Activated CD8-positive, alpha-beta memory T cell treated with anti-CD3 and anti-CD28 coated beads for 48 hours (primary cell): ENCODE measurements at regions not wholly inside any gene's neighbourhood (a gene's known extent, or its start where the extent isn't known, plus 50 kb on each side); places are given as distances from the start of the nearest gene placed in this dataset.

Experiments
- DNase-seq, 3 experiments: peaks; one replicate each; pipeline ENCODE4 v3.0.0-alpha.2; 2020; ENCODE audit warnings: low read depth in 2 of 3, low spot score in 2 of 3

DNA sequence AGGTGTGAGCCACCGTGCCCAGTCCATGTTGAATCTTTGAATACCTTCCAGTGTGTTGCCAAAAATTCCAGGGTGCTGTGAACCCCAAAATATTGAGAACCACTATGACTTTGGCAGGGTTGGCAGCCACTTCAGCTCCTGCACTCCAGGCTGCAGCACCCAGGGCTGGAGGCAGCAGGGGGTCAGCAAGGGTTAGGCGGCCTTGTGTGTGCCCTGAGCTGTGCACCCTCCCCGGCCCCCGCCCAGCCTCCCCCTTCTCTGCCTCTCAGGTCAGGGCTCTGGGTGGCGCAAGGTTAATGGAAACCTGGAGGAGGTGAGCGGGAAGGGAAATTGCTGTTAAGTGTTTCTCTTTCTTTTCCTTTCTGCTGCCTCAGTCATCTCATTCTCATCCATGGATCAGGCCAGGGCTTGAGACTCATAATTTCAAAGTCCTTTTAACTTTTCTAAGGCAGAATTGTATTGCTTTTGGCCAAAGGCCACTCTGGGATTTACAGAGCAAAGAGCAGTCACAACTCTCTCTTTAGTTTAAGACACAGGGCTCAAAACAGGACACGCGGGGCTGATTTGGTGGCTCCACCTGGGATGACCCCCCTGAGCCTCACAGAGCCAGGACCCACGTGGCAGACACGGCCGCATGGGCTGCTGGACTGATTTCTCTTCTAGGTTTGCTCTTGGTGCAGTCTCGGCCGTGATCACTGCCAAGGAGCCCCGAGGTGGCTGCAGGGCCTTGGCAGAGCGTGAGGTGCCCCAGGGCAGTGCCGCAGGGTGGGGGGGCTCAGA, 212.3 kb downstream of the PTPRU start:
- DNase-seq = no peak

DNA sequence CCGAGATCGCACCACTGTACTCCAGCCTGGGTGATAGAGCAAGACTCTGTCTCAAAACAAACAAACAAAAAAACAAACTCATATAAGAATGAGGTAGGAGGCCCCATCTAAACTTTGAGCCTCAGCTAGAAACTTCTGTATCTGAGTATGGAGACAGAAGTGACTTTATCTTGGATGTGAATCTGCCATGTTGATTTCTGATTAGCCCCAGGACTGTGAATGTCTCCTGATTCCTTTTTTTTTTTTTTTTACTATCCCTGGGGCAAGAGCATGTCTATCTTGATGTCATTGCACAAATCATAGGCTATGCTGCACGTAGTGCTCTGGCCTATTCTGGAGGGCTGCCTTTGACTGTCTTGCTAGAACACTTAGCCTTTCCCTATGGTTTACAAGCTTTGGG, 211.0 kb downstream of the PTPRU start:
- DNase-seq = no peak

DNA sequence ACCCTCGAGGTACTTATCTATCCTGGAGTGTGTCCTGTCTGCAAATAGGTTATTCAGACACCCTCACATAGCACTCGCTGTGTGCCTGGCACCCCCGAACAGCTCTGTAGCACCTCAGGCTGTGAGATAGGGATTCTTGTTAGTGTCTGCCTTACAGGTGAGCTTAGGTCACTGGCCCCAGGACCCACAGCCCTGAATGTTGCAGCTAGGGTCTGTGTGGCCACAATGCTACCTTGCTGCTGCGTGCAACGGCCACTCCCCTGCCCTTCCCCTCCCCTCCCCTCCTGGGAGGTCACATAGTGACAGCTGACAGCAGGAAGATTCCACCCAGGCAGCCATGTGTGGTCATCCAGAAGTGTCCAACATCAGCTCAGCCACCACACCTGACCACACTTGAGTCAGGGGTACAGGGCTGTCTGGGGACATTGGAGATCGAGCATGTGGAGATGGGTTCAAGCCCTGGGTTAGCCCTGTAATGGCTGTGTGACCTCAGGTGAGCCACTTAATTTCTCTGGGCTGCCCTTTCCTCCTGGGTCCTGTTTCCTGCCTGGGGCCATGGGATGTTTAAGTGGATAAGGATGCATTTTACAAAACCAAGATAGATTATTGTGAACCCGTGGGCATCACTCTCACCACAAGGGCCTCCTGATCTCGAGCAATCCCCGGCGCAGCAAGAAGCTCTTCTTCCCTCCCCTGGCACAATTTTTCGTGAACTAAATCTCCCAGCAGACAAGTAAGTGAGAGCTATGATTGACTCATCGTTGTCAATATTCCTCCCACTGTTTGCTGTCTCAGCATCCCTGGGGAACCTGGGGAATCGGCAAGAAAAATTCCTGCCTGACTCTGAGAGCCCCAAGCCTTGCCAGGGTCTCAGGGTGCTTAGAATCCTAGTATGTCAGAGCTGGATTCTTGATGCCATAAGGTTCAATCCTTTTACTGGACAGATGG, 208.7 kb downstream of the PTPRU start:
- no peak for DNase-seq

DNA sequence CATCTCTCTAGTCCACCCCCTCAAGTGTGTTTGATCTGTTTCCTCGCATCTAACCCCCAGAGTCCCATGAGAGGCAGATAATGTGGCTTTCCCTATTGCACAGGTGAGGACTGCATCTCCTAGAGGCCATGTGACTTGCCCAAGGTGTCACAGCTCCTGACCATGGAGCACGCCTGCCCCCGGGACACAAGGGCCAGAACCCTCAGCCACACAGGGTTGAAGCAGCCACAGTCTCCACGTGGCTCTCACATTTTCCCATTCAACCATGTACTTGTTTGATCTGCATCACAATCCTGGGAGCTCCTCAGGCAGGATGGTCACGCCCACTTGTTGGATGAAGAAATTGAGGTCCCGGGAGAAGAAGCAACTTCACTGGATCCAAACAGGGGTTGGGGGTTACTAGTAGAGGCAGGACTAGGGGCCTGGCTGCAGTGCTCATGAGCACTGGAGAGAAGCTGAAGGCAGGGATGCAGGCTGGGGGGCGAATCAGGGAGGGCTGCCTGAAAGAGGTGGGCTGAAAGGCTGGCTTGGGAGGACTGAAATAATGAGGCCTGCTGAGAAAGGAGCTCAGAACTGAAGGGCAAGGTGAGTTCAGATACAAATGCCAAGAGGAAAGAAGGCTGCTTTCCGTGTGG, 207.9 kb downstream of the PTPRU start:
- DNase-seq = no peak

DNA sequence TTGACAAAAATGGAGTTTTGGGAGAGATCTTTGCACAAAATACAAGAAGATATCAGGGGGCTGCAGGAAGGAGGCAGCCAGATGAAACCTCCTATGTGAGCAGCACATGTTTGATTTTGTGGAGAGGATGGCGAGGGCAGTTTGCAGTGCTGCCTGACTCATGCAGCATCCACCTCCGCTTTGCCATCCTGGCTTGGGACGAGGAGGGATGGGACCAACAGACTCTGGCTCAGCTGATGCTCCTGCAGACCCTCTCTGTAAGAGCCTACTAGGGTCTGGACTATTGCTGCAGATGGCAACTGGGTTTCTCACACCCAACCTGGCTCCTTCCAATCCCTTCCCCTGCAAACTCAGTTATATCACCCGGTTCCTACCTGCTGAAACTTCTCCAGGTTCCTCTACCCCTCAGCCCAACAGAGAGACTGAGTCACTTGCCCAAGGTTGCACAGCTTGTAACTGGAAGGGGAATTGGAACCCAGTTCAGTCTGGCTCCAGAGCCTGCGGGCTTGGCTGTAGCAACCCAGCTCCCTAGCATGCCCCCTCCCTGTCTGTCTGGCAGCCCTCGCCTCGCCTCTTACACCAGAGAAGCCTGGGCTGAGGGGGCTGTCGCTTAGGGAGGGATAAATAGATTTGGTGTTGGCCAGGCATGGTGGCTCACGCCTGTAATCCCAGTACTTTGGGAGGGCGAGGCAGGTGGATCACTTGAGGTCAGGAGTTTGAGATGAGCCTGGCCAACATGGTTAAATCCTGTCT, 205.8 kb downstream of the PTPRU start:
- no peak for DNase-seq

DNA sequence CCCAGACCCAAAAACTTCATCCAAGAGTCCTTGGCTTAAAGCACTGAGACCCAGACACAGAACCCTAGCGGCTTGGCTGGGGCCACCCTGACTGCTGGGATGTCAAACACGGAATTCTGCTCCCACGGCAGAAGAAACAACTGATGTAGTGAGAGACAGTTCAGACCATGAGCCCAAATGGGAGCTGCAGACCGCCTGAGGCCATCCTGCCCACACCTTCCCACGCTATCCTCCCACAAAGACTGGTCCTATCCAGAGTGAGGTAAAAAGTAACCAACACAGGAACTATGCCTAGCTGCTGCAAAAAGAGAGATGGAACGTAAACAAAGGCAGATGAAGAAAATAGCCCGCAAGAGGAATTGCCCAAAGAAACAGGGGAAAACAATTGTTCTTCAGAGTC, 203.3 kb downstream of the PTPRU start:
- DNase-seq = no peak

DNA sequence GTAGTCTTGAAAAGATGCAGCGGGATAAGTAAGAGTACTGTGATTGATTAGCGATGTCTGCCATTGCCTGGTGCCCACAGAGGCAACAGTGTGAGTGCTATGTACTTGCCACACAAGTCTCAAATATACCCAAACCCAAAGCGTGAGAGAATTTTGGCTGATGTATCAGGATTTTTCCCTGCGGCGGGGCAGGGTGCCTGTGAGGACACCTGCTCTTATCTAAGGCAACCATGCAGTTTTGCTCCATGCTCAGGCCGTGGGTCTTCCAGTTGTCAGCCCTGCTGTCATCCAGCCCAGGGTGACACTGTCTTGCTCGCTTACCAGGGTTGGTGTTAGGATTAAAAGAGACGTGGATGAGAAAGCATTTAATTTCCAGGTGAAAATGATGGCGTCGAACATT, 202.7 kb downstream of the PTPRU start:
- DNase-seq = no peak

DNA sequence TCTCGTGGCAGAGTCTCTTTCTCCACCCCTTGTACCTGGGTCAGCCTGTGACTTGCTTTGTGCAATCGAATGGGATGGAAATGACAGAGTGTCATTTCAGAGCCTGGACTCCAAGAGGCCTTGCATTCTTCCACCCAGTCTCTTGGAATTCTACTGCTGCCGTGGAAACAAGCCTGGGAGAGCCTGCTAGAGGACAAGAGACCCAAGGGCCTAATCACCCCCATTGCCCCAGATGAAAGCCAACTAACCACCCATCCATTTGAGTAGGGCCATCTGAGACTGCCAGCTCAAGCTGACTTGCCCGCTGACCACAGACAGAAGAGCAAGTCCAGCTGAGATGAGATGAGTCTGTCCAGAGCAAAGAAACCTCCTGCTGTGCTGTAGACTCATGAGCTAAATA, 201.6 kb downstream of the PTPRU start:
- DNase-seq = no peak

DNA sequence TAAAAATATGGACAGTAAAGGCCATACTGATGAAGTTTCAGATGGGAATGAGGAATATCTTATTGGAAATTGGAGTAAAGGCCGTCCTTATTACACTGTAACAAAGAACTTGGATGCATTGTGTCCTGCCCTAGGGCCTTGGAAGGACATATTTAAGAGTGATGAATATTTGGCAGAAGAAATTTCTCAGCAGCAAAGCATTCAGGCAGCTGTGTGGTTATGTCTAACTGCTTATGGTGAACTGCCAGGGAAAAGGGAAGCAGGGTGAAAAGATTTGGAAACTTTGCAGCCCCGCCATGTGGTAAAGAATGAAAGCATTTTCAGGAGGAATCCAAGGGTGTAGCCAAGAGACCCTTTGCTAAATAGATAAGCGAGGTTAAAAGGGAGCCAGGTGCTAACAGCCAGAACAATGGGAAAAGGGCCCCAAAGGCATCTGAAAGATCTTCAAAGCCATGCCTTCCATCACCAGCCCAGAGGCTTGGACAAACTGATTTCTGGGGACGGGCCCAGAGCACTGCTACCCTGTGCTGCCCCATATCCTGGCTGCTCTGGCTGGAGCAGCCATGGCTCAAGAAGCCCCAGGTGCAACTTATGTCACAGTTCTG, 200.0 kb downstream of the PTPRU start:
- no peak for DNase-seq

DNA sequence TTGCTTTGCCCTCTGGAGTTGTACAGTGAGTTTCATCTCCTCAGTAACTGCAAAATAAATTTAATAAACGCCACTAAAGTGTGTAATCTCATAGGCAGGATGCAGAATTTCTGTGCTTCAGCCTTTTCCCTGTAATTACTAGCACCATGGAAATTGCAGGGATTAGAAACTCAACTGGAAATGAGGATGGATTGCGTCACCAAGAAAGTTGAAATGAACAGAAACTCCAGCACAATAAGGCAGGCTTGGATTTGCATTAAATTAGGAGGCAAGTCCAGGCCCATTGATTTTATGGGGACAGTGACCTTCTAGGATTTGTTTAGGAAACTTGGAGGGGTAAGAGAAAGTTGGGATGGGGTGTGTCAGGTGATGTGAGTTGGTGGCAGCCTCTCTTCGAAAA, 197.5 kb downstream of the PTPRU start:
- DNase-seq = no peak

DNA sequence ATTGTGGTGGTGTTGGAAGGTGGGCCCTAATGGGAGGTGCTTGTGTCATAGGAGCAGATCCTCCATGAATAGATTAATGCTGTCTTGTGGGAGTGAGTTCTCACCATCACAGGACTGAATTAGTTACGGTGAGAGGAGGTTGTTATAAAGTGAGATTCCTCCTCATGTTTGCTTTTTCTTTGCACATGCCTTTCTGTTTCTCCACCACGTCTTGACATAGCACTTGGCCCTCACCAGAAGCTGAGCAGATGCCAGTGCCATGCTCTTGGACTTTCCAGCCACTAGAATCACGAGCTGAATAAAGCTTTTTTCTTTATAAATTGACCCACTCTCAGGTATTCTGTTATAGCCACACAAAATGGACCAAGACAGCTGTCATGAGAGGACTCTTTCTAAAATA, 194.8 kb downstream of the PTPRU start:
- DNase-seq = no peak

DNA sequence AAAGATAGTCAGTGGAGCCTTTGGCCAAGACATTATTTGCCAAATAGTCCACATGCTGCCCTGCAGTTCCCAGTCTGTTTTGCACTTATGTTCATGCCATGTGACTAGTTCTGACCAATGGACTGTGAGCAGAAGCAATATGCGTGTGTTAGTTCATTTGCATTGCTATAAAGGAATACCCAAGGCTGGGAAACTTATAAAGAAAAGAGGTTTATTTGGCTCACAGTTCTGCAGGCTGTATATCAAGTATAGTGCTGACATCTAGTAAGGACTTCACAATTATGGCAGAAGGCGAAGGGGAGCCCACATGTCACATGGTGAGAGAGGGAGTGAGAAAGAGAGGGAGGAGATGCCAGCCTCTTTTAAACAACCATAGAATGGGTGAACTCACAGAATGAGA, 193.3 kb downstream of the PTPRU start:
- no peak for DNase-seq

DNA sequence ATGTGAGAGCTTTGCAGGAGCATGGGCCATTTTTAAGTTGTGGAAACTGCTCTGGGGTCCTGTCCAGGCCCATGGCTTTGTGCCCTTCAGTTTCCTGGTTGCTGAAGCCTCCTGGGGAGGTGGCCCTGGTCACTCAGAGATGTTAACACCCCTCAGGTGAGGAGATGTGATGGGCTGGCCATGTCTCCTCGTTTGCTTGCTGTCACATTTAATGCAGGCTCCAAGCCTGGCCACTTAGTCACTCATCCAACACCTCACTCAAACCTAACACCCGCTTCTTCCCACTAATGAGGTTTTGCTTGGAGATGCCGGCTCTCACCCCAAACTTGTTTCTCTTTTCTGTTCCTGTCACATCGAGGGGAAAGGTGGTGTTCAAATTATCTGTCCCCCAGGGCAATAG, 192.7 kb downstream of the PTPRU start:
- no peak for DNase-seq

DNA sequence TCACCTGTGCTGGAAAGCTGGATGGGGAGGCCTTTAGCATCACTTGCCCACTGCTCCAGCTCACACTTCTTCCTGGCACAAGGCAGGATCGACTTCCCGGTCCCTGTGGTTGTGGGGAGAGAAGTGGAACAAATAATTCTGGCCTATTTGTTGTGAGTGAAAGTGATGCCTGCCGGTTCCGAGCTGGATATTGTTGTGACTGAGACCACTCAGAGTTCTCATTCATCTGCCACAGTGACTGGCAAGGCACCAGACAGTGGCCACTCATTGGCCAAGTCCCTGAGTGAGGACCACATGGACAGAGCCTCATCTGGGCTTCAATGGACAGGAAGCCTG, 191.9 kb downstream of the PTPRU start:
- DNase-seq = no peak

DNA sequence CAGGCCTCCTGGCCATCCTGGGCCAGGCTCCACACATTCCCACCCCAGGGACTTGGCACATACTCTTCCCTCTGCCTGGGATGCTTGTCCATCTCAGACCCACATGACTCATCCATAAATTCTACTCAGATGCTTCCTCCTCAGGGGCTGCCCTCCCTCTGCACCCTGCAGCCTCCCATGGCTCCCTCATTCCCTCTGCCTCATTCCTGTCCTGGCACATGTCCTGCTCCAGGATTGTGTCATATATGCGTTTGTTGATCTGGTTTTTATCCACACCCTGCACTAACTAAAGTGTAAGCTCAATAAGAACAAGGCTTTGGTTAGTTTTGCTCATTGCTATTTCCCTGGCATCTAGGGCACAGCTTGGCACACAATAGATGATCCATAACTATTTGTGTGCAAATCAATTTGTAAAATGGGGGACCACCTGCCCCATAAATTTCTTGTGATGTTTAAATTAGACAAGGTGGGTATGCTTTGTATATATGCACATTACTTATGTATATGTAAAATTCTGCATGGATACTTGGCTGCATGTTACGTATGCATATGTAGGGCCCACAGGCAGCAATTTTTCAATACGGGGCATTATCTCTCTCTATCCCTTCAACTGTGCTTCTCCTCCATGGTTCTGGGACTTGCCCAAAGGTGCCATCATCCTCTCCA, 191.4 kb downstream of the PTPRU start:
- no peak for DNase-seq

DNA sequence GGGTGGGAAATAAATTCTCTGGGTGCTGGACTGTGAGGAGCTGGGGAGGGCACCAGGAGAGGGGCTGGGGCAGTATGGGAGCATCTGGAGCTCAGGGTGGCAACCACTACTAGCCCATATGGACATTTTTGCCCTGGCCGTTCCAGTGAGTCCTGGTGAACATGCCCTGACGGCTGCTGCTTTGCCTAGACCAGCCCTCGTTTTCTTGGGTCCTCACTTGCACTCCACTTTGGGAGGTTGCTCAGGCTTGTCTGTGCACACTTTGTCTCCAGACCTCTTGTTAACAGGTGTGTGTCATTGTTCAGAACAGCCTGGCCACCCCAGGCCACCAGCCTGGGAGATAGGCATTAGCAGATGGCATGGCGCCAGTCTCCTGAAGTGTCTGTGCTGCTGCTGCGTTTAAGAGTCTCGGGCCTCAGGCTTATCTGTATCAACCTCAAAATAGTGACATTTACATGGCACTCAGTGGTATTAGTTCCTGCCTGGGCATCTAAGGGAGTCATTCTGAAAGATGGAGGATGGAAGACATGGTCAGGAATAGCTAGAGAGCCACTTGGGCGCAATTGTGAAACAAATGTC, 190.5 kb downstream of the PTPRU start:
- DNase-seq = no peak

DNA sequence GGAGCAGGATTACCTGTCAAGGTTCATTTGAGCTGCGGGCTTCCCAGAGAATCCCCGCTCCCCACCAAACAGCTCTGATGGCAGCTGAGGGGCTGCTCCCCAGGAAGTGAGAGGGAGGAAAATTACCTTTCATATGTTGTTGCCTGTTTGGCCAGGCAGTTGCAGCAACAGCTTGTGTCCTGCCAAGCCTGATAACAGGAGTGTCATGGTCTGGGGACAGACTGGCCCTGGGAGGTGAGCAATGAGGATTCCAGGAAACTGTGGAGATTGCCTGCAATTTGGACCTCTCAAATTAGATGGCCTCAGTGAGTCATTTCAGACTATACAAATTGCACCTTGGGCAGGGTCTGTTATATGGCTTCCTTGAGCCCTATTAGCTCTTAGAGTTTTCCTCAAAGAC, 189.3 kb downstream of the PTPRU start:
- no peak for DNase-seq

DNA sequence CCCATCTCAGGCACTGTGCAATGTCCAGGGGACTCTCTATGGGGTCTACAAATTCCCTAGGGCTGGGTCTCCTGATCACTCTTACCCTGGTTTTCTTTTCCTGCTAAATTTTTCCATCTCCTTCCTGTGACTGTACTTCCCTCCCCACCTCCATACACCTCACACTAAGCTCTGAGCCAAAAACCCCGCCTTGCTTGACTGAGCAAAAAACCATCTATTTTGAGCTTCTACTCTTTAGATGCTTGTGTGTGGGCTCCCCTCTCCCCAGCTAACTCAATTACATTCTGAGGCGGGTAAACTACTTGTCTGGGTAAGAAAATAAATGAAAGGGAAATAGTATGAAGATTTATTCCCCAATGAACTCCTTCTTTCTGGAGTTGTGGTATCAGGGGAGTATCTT, 187.9 kb downstream of the PTPRU start:
- no peak for DNase-seq

DNA sequence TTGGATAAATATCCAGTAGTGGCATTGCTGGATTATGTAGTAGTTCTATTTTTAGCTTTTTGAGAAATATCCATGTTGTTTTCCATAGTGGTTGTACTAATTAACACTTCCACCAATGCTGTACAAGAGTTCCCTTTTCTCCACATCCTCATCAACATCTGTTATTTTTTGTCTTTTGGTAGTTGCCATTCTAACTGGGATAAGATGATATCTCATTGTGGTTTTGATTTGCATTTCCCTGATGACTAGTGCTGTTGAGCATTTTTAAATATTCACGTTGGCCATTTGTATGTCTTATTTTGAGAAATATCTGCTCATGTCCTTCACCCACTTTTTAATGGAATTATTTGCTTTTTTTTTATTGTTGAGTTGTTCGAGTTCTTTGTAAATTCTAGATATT, 183.9 kb downstream of the PTPRU start:
- no peak for DNase-seq

DNA sequence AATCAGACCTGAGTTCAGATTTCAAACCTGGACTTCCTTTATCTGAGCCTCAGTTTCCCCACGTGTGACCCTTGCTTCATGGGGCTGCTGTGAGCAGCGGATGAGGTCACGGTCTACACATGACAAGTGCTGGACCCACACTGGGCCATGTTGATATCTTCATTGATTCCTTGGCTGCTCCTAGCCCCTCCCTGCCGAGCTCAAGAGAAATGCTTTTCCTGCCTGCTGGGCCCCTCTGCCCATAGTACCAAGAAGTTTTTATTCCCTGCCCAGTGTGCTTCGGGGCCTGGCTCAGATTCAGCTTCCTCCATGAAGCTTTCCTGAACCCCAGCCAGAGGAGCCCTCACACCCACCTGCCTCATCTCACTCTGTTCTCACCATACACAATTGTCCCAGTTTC, 181.6 kb downstream of the PTPRU start:
- DNase-seq = no peak
